MM.1S (cell line): ENCODE measurements at regions not wholly inside any gene's neighbourhood (a gene's known extent, or its start where the extent isn't known, plus 50 kb on each side); places are given as distances from the start of the nearest gene placed in this dataset.

Experiments used
- EZH2 ChIP-seq: fragments of 300-600 bp; sonication (generic); optimal IDR thresholded peaks from 2 replicates; pipeline ENCODE3; 2017; ENCODE audit warnings: low read depth, mild to moderate bottlenecking, antibody characterized with exemption, low read length, mixed read lengths
- EZH2phosphoT487 ChIP-seq: fragments of 300-600 bp; sonication (generic); IDR thresholded peaks from 2 replicates; pipeline ENCODE4 v1.6.1; 2018; ENCODE audit warnings: antibody characterized with exemption, low read length
- TF ChIP-seq, protein P1 (sequence below): fragments of 300-600 bp; sonication (generic); IDR thresholded peaks from 2 replicates; pipeline ENCODE4 v1.5.1; 2016; ENCODE audit warnings: antibody characterized with exemption, low read length, mixed read lengths

DNA sequence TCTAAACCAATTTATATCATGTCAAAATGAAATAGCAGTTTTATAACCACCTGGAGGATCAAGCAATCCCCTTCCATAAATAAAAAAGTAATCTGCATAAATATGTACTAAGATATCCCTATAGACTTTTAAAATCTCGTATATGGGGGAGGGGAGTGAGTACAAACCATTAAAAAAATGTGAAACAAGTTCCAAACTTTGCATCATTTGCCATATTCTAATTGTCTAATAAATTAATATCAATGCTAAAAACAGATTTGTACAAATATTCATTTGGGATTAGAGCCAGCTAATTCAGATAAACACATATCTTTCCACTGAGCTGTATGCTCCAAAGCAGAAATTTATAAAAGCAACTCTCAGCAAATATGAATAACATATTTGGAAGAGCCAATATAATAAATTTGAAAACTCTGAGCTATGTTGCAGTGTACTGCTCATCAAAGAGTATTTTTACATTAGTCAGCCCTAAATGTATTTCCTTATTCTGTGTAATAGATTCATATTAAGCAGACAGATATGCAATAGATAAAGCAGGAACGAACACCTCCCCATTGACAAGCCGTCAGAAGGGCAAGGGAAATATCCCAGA, 970.2 kb downstream of the EFNB2 start:
- TF ChIP-seq, protein P1, sequence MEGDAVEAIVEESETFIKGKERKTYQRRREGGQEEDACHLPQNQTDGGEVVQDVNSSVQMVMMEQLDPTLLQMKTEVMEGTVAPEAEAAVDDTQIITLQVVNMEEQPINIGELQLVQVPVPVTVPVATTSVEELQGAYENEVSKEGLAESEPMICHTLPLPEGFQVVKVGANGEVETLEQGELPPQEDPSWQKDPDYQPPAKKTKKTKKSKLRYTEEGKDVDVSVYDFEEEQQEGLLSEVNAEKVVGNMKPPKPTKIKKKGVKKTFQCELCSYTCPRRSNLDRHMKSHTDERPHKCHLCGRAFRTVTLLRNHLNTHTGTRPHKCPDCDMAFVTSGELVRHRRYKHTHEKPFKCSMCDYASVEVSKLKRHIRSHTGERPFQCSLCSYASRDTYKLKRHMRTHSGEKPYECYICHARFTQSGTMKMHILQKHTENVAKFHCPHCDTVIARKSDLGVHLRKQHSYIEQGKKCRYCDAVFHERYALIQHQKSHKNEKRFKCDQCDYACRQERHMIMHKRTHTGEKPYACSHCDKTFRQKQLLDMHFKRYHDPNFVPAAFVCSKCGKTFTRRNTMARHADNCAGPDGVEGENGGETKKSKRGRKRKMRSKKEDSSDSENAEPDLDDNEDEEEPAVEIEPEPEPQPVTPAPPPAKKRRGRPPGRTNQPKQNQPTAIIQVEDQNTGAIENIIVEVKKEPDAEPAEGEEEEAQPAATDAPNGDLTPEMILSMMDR = no peak
- TF ChIP-seq EZH2 = no peak
- no peak for TF ChIP-seq EZH2phosphoT487
